ENCODE measurements at regions not wholly inside any gene's neighbourhood (a gene's known extent, or its start where the extent isn't known, plus 50 kb on each side); places are given as distances from the start of the nearest gene placed in this dataset.

DNA sequence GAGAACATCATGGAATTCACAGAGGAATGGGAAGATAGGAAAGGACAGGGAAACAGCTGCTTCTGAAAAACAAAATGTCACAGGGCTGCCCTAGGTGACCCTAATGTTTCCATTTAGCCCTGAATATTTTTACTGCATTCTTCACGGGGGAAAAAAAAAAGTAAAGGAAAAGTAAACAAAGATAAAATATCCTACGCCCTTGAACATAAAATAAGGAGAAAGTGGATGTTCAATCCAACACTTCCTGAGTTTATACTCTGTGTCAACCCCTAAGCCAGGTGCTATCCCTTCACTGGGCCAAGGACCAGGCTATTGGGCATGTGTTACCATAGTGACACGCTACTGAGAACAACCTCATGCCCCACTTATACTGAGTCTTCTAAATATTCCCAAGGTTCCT is 84.7 kb downstream of the FAM76B start:
- Histone ChIP-seq H3K4me1 (ENCODE audit: control insufficient read depth, insufficient read depth, low read length) (peaks cover 1% of the 10 kb centered on the region; the same call in 1 of the 2 replicates), H3K27me3 (ENCODE audit: control insufficient read depth, insufficient read depth, low read length) (no peaks in the 10 kb centered on the region), H3K9me3 (ENCODE audit: control insufficient read depth, insufficient read depth, low read length) (no peaks in the 10 kb centered on the region), H3K27ac (ENCODE audit: low read length) (no peak overlapping the region), H3K4me3 (ENCODE audit: low read length) (no peak overlapping the region), H3K36me3 (ENCODE audit: control insufficient read depth, insufficient read depth, low read length) (no peaks in the 10 kb centered on the region)
- no CpG with 5 or more reads among the region's 3 CpGs for WGBS (ENCODE audit: insufficient coverage, insufficient read length)
- no peak for DNase-seq (ENCODE audit: low read depth, low spot score)

DNA sequence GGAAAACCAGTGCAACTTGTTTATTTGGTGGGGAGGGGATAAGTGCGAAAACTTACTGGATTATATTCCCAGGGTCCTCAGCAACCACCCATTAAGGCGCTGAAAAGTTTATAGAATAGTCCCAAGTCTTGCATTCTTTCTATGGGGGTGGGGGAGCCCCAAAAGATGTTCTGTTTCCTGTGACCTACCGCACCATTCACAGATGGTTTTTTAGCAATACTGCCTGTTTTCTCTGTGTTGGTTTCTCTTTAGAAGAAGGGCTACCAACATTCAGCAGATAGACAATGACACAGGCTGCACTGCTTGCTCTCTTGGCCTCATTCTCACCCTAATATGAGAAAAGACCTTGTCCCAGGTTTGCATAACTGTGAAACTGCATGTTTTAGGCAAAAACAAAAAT is 86.5 kb downstream of the FAM76B start:
- Histone ChIP-seq H3K27ac (ENCODE audit: low read length) (no peak overlapping the region), H3K36me3 (ENCODE audit: control insufficient read depth, insufficient read depth, low read length) (no peaks in the 10 kb centered on the region), H3K27me3 (ENCODE audit: control insufficient read depth, insufficient read depth, low read length) (no peaks in the 10 kb centered on the region), H3K9me3 (ENCODE audit: control insufficient read depth, insufficient read depth, low read length) (no peaks in the 10 kb centered on the region), H3K4me1 (ENCODE audit: control insufficient read depth, insufficient read depth, low read length) (peaks cover 1% of the 10 kb centered on the region; the same call in 1 of the 2 replicates), H3K4me3 (ENCODE audit: low read length) (no peak overlapping the region)
- DNase-seq (ENCODE audit: low read depth, low spot score), result no peak
- no CpG with 5 or more reads among the region's 3 CpGs for WGBS (ENCODE audit: insufficient coverage, insufficient read length)

DNA sequence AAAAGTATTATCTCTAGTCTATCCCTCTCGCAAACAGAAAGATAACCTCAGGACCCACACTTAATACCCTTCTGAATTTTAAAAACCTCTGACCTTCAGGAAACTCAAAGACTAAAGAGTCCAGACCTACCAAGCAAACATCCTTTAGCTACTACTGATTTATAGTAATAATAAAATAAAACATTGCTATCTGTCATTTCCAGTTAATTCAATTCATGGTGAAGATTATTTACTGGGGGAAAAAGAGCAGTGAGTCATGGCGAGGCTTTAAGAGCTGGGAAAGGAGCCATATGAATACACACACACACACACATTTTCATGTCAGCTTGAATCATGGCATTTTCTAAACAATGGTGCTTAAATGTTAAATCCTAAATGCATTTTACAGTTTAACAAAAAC is 87.1 kb downstream of the FAM76B start:
- H3K36me3 ChIP-seq (ENCODE audit: control insufficient read depth, insufficient read depth, low read length), result no peaks in the 10 kb centered on the region
- H3K4me3 ChIP-seq (ENCODE audit: low read length), result no peak overlapping the region
- H3K27me3 ChIP-seq (ENCODE audit: control insufficient read depth, insufficient read depth, low read length), result no peaks in the 10 kb centered on the region
- no CpG with 5 or more reads among the region's 2 CpGs for WGBS (ENCODE audit: insufficient coverage, insufficient read length)
- DNase-seq (ENCODE audit: low read depth, low spot score), result no peak
- H3K9me3 ChIP-seq (ENCODE audit: control insufficient read depth, insufficient read depth, low read length), result no peaks in the 10 kb centered on the region
- H3K27ac ChIP-seq (ENCODE audit: low read length), result no peak overlapping the region
- peaks cover 1% of the 10 kb centered on the region; the same call in 1 of the 2 replicates for H3K4me1 ChIP-seq (ENCODE audit: control insufficient read depth, insufficient read depth, low read length)

GRCh38 chr11:95700471-95700817 is 89.1 kb downstream of the FAM76B start:
- Histone ChIP-seq H3K9me3 (ENCODE audit: control insufficient read depth, insufficient read depth, low read length) (no peaks in the 10 kb centered on the region), H3K36me3 (ENCODE audit: control insufficient read depth, insufficient read depth, low read length) (no peaks in the 10 kb centered on the region), H3K4me1 (ENCODE audit: control insufficient read depth, insufficient read depth, low read length) (peaks cover 1% of the 10 kb centered on the region; the same call in 1 of the 2 replicates), H3K27ac (ENCODE audit: low read length) (no peak overlapping the region), H3K27me3 (ENCODE audit: control insufficient read depth, insufficient read depth, low read length) (no peaks in the 10 kb centered on the region), H3K4me3 (ENCODE audit: low read length) (no peak overlapping the region)
- DNase-seq (ENCODE audit: low read depth, low spot score), result no peak
- no CpG with 5 or more reads among the region's 6 CpGs for WGBS (ENCODE audit: insufficient coverage, insufficient read length)

GRCh38 chr11:95699631-95700470 is 89.7 kb downstream of the FAM76B start:
- H3K9me3 ChIP-seq (ENCODE audit: control insufficient read depth, insufficient read depth, low read length), result no peaks in the 10 kb centered on the region
- DNase-seq (ENCODE audit: low read depth, low spot score), result no peak
- H3K27me3 ChIP-seq (ENCODE audit: control insufficient read depth, insufficient read depth, low read length), result no peaks in the 10 kb centered on the region
- H3K4me1 ChIP-seq (ENCODE audit: control insufficient read depth, insufficient read depth, low read length), result peaks cover 1% of the 10 kb centered on the region; the same call in 1 of the 2 replicates
- WGBS (ENCODE audit: insufficient coverage, insufficient read length), result no CpG with 5 or more reads among the region's 2 CpGs
- no peak overlapping the region for H3K27ac ChIP-seq (ENCODE audit: low read length)
- no peak overlapping the region for H3K4me3 ChIP-seq (ENCODE audit: low read length)
- no peaks in the 10 kb centered on the region for H3K36me3 ChIP-seq (ENCODE audit: control insufficient read depth, insufficient read depth, low read length)

DNA sequence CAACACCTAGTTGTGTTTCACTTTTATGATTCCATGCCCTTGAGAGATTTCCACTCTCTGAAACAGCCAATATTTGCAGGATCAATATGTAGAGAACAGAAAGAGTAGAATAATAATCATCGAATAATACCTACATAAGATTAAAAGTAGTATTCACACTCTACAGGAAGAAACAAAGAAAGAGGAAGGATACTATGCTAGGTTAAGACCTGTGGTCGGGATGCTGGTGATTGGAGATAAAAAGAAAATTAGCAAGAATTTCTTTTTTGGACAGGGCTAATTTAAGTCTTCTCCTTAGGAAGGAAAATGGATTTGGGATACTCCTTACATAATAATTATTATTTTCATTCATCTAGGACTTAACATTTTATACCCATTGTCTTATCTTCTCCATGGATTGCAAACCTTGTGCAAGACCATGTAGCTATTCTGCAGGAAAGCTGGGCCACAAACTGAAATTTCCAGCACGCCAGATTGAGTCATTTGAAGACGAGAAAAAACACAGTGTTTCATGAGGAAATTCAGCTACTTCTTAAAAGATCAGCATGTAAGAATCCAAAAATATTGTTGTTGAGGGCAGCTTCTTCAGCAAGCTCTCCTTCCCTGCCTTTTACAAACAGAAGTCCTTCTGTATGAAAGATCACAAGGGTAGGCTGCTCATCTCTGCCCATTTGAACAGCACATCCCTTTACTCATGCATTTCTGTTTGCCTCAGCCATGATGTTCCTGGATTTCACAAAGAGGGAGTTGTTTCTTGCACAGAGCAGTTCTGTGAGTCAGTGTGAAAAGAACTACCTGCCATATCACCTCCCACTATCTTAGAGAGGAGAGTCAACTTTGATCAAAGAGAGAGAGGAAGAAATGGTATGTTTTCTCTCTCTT is 90.7 kb downstream of the FAM76B start:
- no peak overlapping the region for H3K4me3 ChIP-seq (ENCODE audit: low read length)
- DNase-seq (ENCODE audit: low read depth, low spot score), result no peak
- peaks cover 1% of the 10 kb centered on the region; the same call in 1 of the 2 replicates for H3K4me1 ChIP-seq (ENCODE audit: control insufficient read depth, insufficient read depth, low read length)
- no peaks in the 10 kb centered on the region for H3K9me3 ChIP-seq (ENCODE audit: control insufficient read depth, insufficient read depth, low read length)
- no peaks in the 10 kb centered on the region for H3K27me3 ChIP-seq (ENCODE audit: control insufficient read depth, insufficient read depth, low read length)
- no CpG with 5 or more reads among the region's 4 CpGs for WGBS (ENCODE audit: insufficient coverage, insufficient read length)
- H3K36me3 ChIP-seq (ENCODE audit: control insufficient read depth, insufficient read depth, low read length), result no peaks in the 10 kb centered on the region; the same call in 1 of the 2 replicates
- H3K27ac ChIP-seq (ENCODE audit: low read length), result no peak overlapping the region

DNA sequence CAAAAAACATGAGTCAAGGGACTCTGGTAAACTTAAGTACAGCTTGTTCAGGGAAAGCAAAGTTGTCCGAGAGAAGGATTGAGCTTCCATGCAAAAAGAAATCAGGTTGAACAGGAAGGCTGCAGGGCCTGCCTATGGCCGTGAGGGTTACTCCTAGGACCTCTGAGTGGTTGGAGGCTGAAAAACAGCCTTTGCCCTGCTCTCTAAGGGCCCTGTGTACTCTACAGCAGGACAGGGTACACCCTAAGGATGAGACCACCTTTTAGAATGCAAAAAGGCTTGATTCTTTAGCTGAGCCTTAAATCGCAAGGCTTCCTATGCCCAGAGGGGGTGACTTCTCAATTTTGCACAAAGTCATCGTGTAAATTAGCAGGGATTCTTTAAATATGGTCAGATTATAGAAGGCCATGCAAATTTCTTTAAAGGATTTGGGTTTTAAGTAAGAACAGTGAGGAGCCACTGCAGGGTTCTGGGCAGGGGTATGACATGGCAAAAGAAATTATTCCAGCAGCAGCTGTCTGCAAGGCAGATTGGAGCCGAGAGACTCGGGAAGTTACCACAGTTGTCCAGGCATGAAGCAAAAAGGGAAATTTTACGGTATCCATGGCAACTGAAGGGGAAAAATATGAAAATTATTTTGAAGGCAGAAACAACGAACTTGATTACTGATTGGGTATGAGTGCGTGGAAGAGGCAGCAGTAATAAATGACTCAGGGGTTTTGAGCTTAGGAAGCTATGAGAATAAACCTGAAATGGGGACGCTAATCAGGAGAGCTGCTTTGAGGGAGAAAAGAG is 91.8 kb downstream of the FAM76B start:
- no CpG with 5 or more reads among the region's 10 CpGs for WGBS (ENCODE audit: insufficient coverage, insufficient read length)
- Histone ChIP-seq H3K27me3 (ENCODE audit: control insufficient read depth, insufficient read depth, low read length) (no peaks in the 10 kb centered on the region), H3K27ac (ENCODE audit: low read length) (no peak overlapping the region), H3K9me3 (ENCODE audit: control insufficient read depth, insufficient read depth, low read length) (no peaks in the 10 kb centered on the region), H3K4me1 (ENCODE audit: control insufficient read depth, insufficient read depth, low read length) (no peaks in the 10 kb centered on the region), H3K4me3 (ENCODE audit: low read length) (no peak overlapping the region), H3K36me3 (ENCODE audit: control insufficient read depth, insufficient read depth, low read length) (no peaks in the 10 kb centered on the region; the same call in 1 of the 2 replicates)
- no peak for DNase-seq (ENCODE audit: low read depth, low spot score)

- Histone ChIP-seq H3K36me3 (ENCODE audit: control insufficient read depth, insufficient read depth, low read length) (no peaks in the 10 kb centered on the region; the same call in 1 of the 2 replicates), H3K27ac (ENCODE audit: low read length) (no peak overlapping the region), H3K27me3 (ENCODE audit: control insufficient read depth, insufficient read depth, low read length) (no peaks in the 10 kb centered on the region), H3K4me1 (ENCODE audit: control insufficient read depth, insufficient read depth, low read length) (no peaks in the 10 kb centered on the region), H3K9me3 (ENCODE audit: control insufficient read depth, insufficient read depth, low read length) (no peaks in the 10 kb centered on the region), H3K4me3 (ENCODE audit: low read length) (no peak overlapping the region)
- no peak for DNase-seq (ENCODE audit: low read depth, low spot score)
These were observed 94.4 kb downstream of the FAM76B start for GRCh38 chr11:95695181-95695580.

DNA sequence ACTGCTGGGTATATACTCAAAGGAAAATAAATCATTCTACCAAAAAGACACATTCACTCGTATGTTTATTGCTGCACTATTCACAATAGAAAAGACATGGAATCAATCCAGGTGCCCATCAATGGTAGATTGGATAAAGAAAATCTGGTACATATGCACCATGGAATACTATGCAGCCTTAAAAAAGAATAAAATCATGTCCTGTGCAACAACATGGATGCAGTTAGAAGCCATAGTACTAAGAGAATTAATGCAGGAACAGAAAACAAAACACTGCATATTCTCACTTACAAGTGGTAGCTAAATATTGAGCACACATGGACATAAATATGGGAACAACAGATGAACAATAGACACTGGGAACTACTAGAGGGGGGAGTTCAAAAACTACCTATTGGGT is 96.3 kb downstream of the FAM76B start:
- no peak overlapping the region for H3K4me3 ChIP-seq (ENCODE audit: low read length)
- WGBS (ENCODE audit: insufficient coverage, insufficient read length), result no CpG with 5 or more reads among the region's 1 CpG
- H3K36me3 ChIP-seq (ENCODE audit: control insufficient read depth, insufficient read depth, low read length), result no peaks in the 10 kb centered on the region; the same call in 1 of the 2 replicates
- no peaks in the 10 kb centered on the region for H3K4me1 ChIP-seq (ENCODE audit: control insufficient read depth, insufficient read depth, low read length)
- DNase-seq (ENCODE audit: low read depth, low spot score), result no peak
- H3K9me3 ChIP-seq (ENCODE audit: control insufficient read depth, insufficient read depth, low read length), result no peaks in the 10 kb centered on the region
- no peaks in the 10 kb centered on the region for H3K27me3 ChIP-seq (ENCODE audit: control insufficient read depth, insufficient read depth, low read length)
- H3K27ac ChIP-seq (ENCODE audit: low read length), result no peak overlapping the region

Measured in iPS DF 6.9 (cell line).